ENCODE measurements at regions not wholly inside any gene's neighbourhood (a gene's known extent, or its start where the extent isn't known, plus 50 kb on each side); places are given as distances from the start of the nearest gene placed in this dataset.

- POLR2A ChIA-PET, result interaction anchor here (0.5 kb wide), 1 partner anchor 243 kb away, joined by 5 read pairs; no protein-coding TSS in a partner anchor
- Histone ChIP-seq H3K27me3 (ENCODE audit: control insufficient read depth, insufficient read depth, low read length) (no peaks in the 10 kb centered on the region), H3K4me3 (ENCODE audit: low read depth in 2 of 2, low read length in 2 of 2) (no peak overlapping the region), H3K9me3 (ENCODE audit: control insufficient read depth, insufficient read depth, low read depth, low read length) (no peaks in the 10 kb centered on the region), H3K27ac (ENCODE audit: low read length) (no peak overlapping the region), H3K36me3 (ENCODE audit: control insufficient read depth, insufficient read depth, low read length) (no peaks in the 10 kb centered on the region), H3K4me1 (ENCODE audit: control insufficient read depth, insufficient read depth, low read length) (no peaks in the 10 kb centered on the region)
- BruUV-seq (replicated peaks), result no TSS peak
- ATAC-seq, result 0 out of 2 replicates have a peak, but pooled peaks have one; percentile 34
- TF ChIP-seq POLR2AphosphoS5 (IDR thresholded peaks at IDR 0.05; ENCODE audit: low read depth, low read length), result no peak
- TF ChIP-seq TCF7L2 (IDR thresholded peaks at IDR 0.05; ENCODE audit: low read depth, low read length), result no peak
- TF ChIP-seq REST (IDR thresholded peaks at IDR 0.05; ENCODE audit: insufficient read depth in 1 of 2, low read depth in 2 of 2, low read length in 1 of 2), result no peak
- no peak for DNase-seq (ENCODE audit: low read depth, low spot score)
- in situ Hi-C loops (cut with HindIII; ENCODE audit: low pct_unique_long_range_greater_than_20kb, low sequenced_read_pairs) (no loop called here), intact Hi-C loops (cut with micrococcal nuclease; ENCODE audit: unreplicated experiment) (no loop called here)
- CTCF ChIA-PET, result no interaction called here
Measured at GRCh38 chr7:28240481-28240880, 59.9 kb upstream of the JAZF1 start.

- ChIA-PET POLR2A (no interaction called here), CTCF (no interaction called here)
- Histone ChIP-seq H3K9me3 (ENCODE audit: control insufficient read depth, insufficient read depth, low read depth, low read length) (no peaks in the 10 kb centered on the region), H3K27me3 (ENCODE audit: control insufficient read depth, insufficient read depth, low read length) (no peaks in the 10 kb centered on the region), H3K4me3 (ENCODE audit: low read depth in 2 of 2, low read length in 2 of 2) (no peak overlapping the region), H3K4me1 (ENCODE audit: control insufficient read depth, insufficient read depth, low read length) (no peaks in the 10 kb centered on the region), H3K36me3 (ENCODE audit: control insufficient read depth, insufficient read depth, low read length) (no peaks in the 10 kb centered on the region), H3K27ac (ENCODE audit: low read length) (no peak overlapping the region)
- BruUV-seq (replicated peaks), result no TSS peak
- no peak for TF ChIP-seq CTCF (IDR thresholded peaks at IDR 0.05)
- TF ChIP-seq SIN3A (IDR thresholded peaks at IDR 0.05; ENCODE audit: borderline replicate concordance, insufficient read depth, low read depth, low read length), result no peak
- TF ChIP-seq POLR2AphosphoS5 (IDR thresholded peaks at IDR 0.05; ENCODE audit: low read depth, low read length), result no peak
- TF ChIP-seq REST (IDR thresholded peaks at IDR 0.05; ENCODE audit: insufficient read depth in 1 of 2, low read depth in 2 of 2, low read length in 1 of 2), result no peak
- TF ChIP-seq TCF7L2 (IDR thresholded peaks at IDR 0.05; ENCODE audit: low read depth, low read length), result no peak
- DNase-seq (ENCODE audit: low read depth, low spot score), result no peak
- in situ Hi-C loops (cut with HindIII; ENCODE audit: low pct_unique_long_range_greater_than_20kb, low sequenced_read_pairs) (no loop called here), intact Hi-C loops (cut with micrococcal nuclease; ENCODE audit: unreplicated experiment) (no loop called here)
- no peak for ATAC-seq
Measured at GRCh38 chr7:28243861-28244260, 63.3 kb upstream of the JAZF1 start.

All from Panc1 (cell line).